H1 (cell line): ENCODE measurements at regions not wholly inside any gene's neighbourhood (a gene's known extent, or its start where the extent isn't known, plus 50 kb on each side); places are given as distances from the start of the nearest gene placed in this dataset.

Experiments used
- BACH1 ChIP-seq: IDR thresholded peaks from 2 replicates; pipeline ENCODE4 v1.6.1; 2012; ENCODE audit warnings: low read length, improper control_type of control experiment
- HDAC2 ChIP-seq, 2 experiments: fragments of 300-600 bp in 1 of 2; sonication (generic) in 1 of 2; IDR thresholded peaks; 2 replicates each; pipeline ENCODE4 v1.6.1; 2011 to 2012; ENCODE audit warnings: low read depth in 2 of 2, low read length in 2 of 2, mild to moderate bottlenecking in 2 of 2, moderate library complexity in 2 of 2, borderline replicate concordance in 1 of 2, inconsistent platforms in 1 of 2
- PHF8 ChIP-seq: fragments of 200-600 bp; sonication (generic); conservative IDR thresholded peaks from 2 replicates; pipeline ENCODE4 v1.7.1; 2012; ENCODE audit warnings: low read depth, mild to moderate bottlenecking, inconsistent platforms, low read length, moderate library complexity
- TBP ChIP-seq: IDR thresholded peaks from 2 replicates; pipeline ENCODE4 v1.6.1; 2011; ENCODE audit warnings: low read depth, low read length, improper control_type of control experiment
- TEAD4 ChIP-seq: IDR thresholded peaks from 2 replicates; pipeline ENCODE4 v1.6.1; 2012; ENCODE audit warnings: low read depth, low read length, inconsistent platforms, mixed read lengths
- TF ChIP-seq, protein P1 (sequence below): fragments of 300-600 bp; sonication (generic); IDR thresholded peaks from 2 replicates; pipeline ENCODE4 v1.7.1; 2012; ENCODE audit warnings: low read length, moderate library complexity, mild to moderate bottlenecking, inconsistent platforms; ENCODE audit not compliant: insufficient replicate concordance

DNA sequence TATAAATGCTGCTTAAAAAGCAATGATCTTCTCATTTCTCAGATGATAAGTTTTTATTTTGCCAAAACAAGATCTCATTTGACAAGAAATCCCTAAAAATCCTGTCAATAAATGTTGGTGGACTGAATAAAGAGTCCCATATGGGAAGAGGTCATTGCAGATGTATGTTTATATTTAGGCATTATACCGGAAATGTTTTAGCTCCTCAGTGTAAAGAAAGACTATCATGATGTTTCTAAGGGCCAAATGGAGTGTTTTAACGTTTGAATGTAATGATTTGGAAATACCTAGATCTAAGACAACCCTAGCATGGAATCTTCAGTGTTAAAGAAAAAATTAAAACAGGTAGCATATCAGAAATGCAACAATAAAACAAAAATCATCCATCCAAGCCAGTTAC is 457.8 kb upstream of the NFE2L3 start (continued):
- TF ChIP-seq, protein P1, sequence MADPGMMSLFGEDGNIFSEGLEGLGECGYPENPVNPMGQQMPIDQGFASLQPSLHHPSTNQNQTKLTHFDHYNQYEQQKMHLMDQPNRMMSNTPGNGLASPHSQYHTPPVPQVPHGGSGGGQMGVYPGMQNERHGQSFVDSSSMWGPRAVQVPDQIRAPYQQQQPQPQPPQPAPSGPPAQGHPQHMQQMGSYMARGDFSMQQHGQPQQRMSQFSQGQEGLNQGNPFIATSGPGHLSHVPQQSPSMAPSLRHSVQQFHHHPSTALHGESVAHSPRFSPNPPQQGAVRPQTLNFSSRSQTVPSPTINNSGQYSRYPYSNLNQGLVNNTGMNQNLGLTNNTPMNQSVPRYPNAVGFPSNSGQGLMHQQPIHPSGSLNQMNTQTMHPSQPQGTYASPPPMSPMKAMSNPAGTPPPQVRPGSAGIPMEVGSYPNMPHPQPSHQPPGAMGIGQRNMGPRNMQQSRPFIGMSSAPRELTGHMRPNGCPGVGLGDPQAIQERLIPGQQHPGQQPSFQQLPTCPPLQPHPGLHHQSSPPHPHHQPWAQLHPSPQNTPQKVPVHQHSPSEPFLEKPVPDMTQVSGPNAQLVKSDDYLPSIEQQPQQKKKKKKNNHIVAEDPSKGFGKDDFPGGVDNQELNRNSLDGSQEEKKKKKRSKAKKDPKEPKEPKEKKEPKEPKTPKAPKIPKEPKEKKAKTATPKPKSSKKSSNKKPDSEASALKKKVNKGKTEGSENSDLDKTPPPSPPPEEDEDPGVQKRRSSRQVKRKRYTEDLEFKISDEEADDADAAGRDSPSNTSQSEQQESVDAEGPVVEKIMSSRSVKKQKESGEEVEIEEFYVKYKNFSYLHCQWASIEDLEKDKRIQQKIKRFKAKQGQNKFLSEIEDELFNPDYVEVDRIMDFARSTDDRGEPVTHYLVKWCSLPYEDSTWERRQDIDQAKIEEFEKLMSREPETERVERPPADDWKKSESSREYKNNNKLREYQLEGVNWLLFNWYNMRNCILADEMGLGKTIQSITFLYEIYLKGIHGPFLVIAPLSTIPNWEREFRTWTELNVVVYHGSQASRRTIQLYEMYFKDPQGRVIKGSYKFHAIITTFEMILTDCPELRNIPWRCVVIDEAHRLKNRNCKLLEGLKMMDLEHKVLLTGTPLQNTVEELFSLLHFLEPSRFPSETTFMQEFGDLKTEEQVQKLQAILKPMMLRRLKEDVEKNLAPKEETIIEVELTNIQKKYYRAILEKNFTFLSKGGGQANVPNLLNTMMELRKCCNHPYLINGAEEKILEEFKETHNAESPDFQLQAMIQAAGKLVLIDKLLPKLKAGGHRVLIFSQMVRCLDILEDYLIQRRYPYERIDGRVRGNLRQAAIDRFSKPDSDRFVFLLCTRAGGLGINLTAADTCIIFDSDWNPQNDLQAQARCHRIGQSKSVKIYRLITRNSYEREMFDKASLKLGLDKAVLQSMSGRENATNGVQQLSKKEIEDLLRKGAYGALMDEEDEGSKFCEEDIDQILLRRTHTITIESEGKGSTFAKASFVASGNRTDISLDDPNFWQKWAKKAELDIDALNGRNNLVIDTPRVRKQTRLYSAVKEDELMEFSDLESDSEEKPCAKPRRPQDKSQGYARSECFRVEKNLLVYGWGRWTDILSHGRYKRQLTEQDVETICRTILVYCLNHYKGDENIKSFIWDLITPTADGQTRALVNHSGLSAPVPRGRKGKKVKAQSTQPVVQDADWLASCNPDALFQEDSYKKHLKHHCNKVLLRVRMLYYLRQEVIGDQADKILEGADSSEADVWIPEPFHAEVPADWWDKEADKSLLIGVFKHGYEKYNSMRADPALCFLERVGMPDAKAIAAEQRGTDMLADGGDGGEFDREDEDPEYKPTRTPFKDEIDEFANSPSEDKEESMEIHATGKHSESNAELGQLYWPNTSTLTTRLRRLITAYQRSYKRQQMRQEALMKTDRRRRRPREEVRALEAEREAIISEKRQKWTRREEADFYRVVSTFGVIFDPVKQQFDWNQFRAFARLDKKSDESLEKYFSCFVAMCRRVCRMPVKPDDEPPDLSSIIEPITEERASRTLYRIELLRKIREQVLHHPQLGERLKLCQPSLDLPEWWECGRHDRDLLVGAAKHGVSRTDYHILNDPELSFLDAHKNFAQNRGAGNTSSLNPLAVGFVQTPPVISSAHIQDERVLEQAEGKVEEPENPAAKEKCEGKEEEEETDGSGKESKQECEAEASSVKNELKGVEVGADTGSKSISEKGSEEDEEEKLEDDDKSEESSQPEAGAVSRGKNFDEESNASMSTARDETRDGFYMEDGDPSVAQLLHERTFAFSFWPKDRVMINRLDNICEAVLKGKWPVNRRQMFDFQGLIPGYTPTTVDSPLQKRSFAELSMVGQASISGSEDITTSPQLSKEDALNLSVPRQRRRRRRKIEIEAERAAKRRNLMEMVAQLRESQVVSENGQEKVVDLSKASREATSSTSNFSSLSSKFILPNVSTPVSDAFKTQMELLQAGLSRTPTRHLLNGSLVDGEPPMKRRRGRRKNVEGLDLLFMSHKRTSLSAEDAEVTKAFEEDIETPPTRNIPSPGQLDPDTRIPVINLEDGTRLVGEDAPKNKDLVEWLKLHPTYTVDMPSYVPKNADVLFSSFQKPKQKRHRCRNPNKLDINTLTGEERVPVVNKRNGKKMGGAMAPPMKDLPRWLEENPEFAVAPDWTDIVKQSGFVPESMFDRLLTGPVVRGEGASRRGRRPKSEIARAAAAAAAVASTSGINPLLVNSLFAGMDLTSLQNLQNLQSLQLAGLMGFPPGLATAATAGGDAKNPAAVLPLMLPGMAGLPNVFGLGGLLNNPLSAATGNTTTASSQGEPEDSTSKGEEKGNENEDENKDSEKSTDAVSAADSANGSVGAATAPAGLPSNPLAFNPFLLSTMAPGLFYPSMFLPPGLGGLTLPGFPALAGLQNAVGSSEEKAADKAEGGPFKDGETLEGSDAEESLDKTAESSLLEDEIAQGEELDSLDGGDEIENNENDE, result no peak
- TF ChIP-seq BACH1 (no peak), TEAD4 (no peak), TBP (no peak), PHF8 (no peak), HDAC2 (IDR thresholded peaks at IDR 0.05; ENCODE audit: borderline replicate concordance in 1 of 2, low read depth in 2 of 2, low read length in 2 of 2) (no peak)
